ENCODE measurements at regions not wholly inside any gene's neighbourhood (a gene's known extent, or its start where the extent isn't known, plus 50 kb on each side); places are given as distances from the start of the nearest gene placed in this dataset.
"Not testable (repeated sequence)": the region's sequence is repeated elsewhere in the genome, so short reads cannot be mapped to it uniquely, and the experiment has no call there.

DNA sequence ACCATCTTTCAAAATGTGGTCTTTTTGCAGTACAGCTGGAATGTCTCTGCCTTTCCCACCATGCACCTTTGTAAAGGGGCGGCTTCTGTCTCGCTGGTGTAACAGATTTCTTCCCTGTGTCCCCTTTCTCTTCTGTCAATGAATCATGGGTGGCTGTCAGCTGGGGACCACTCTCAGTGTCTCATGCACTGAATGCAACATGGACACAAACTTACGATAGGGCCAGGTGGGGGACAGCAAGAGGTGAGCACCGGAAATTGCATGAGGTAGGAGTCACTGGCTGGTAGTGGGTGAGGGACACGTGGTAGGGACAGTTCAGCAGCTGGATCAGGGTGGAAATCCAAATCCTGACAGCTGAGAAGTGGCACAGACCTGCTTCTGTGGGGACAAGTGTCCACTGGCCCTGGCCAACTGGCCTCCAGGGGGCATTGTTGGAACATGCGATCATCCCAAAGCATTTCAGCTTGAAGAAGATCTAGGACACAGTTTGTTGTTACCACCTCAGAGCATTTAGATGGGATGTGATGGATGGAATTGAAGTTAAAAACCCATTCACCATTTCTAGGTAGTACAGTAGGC is 1383.5 kb downstream of the CDH12 start:
- intact Hi-C loops (cut with micrococcal nuclease; ENCODE audit: unreplicated experiment) = loop anchor here (2.0 kb wide), 1 partner anchor 333 kb away; no protein-coding TSS in a partner anchor
- H3K36me3 ChIP-seq (ENCODE audit: insufficient read depth, low read length, poor library complexity, severe bottlenecking); H3K9me3 ChIP-seq (ENCODE audit: low read depth, low read length, poor library complexity, severe bottlenecking); POLR2A ChIA-PET (ENCODE audit: low non-redundant PET); H3K4me1 ChIP-seq (ENCODE audit: insufficient read depth, low read length, poor library complexity, severe bottlenecking); BruUV-seq (replicated peaks); H3K4me3 ChIP-seq (ENCODE audit: low read depth, low read length, poor library complexity, severe bottlenecking); H3K27ac ChIP-seq (ENCODE audit: low read depth, low read length, poor library complexity, severe bottlenecking); CTCF ChIA-PET; H3K27me3 ChIP-seq (replicated peaks; ENCODE audit: insufficient read depth, low read depth, low read length, poor library complexity): not testable (repeated sequence)
- TF ChIP-seq, protein P1, sequence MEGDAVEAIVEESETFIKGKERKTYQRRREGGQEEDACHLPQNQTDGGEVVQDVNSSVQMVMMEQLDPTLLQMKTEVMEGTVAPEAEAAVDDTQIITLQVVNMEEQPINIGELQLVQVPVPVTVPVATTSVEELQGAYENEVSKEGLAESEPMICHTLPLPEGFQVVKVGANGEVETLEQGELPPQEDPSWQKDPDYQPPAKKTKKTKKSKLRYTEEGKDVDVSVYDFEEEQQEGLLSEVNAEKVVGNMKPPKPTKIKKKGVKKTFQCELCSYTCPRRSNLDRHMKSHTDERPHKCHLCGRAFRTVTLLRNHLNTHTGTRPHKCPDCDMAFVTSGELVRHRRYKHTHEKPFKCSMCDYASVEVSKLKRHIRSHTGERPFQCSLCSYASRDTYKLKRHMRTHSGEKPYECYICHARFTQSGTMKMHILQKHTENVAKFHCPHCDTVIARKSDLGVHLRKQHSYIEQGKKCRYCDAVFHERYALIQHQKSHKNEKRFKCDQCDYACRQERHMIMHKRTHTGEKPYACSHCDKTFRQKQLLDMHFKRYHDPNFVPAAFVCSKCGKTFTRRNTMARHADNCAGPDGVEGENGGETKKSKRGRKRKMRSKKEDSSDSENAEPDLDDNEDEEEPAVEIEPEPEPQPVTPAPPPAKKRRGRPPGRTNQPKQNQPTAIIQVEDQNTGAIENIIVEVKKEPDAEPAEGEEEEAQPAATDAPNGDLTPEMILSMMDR (conservative IDR thresholded peaks at IDR 0.05; ENCODE audit: low read depth, low read length) = peak; percentile 48; the same call in 1 of the 2 replicates
- peak; percentile 40 for DNase-seq (ENCODE audit: low spot score)

DNA sequence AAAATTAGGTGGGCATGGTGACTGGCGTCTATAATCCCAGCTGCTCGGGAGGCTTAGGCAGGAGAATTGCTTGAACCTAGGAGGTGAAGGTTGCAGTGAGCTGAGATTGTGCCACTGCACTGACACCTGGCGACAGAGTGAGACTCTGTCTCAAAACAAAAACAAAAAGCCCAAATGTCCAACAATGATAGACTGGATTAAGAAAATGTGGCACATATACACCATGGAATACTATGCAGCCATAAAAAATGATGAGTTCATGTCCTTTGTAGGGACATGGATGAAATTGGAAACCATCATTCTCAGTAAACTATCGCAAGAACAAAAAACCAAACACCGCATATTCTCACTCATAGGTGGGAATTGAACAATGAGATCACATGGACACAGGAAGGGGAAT is 1385.6 kb downstream of the CDH12 start:
- H3K4me1 ChIP-seq (ENCODE audit: insufficient read depth, low read length, poor library complexity, severe bottlenecking); intact Hi-C loops (cut with micrococcal nuclease; ENCODE audit: unreplicated experiment); H3K27me3 ChIP-seq (replicated peaks; ENCODE audit: insufficient read depth, low read depth, low read length, poor library complexity); H3K27ac ChIP-seq (ENCODE audit: low read depth, low read length, poor library complexity, severe bottlenecking); H3K36me3 ChIP-seq (ENCODE audit: insufficient read depth, low read length, poor library complexity, severe bottlenecking); DNase-seq (ENCODE audit: low spot score); H3K9me3 ChIP-seq (ENCODE audit: low read depth, low read length, poor library complexity, severe bottlenecking); H3K4me3 ChIP-seq (ENCODE audit: low read depth, low read length, poor library complexity, severe bottlenecking); POLR2A ChIA-PET (ENCODE audit: low non-redundant PET); CTCF ChIA-PET; BruUV-seq (replicated peaks): not testable (repeated sequence)

DNA sequence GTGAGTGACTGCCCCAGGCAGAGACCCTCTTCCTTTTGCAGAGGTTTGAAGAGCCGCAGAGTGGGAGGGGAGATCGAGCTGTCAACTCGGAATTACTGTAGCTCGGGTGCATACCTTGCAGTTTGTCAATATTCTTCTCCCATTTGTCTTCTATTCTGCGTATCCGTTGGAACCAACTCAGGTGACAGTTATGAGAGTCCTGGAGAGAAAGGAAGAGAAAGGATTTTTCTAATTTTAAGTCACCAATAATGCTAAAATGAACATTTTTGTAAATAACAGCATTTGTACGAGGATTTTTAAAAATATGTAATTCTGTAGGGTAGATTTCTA is 1393.4 kb downstream of the CDH12 start:
- ChIA-PET POLR2A (ENCODE audit: low non-redundant PET) (interaction anchor here (0.6 kb wide), 1 partner anchor 35 kb away, joined by 3 read pairs; no protein-coding TSS in a partner anchor), CTCF (interaction anchor here (0.7 to 0.8 kb wide), 4 partner anchors 20 to 1857 kb away, joined by 3 to 6 read pairs (median 3); no protein-coding TSS in a partner anchor)
- not testable (repeated sequence) for H3K27me3 ChIP-seq (replicated peaks; ENCODE audit: insufficient read depth, low read depth, low read length, poor library complexity); H3K4me1 ChIP-seq (ENCODE audit: insufficient read depth, low read length, poor library complexity, severe bottlenecking); DNase-seq (ENCODE audit: low spot score); BruUV-seq (replicated peaks); H3K9me3 ChIP-seq (ENCODE audit: low read depth, low read length, poor library complexity, severe bottlenecking); H3K36me3 ChIP-seq (ENCODE audit: insufficient read depth, low read length, poor library complexity, severe bottlenecking)
- peak overlapping the region; percentile 58 for H3K4me3 ChIP-seq (ENCODE audit: low read depth, low read length, poor library complexity, severe bottlenecking)
- intact Hi-C loops (cut with micrococcal nuclease; ENCODE audit: unreplicated experiment) = loop anchor here (10.0 kb wide), 1 partner anchor 485 kb away; no protein-coding TSS in a partner anchor
- H3K27ac ChIP-seq (ENCODE audit: low read depth, low read length, poor library complexity, severe bottlenecking) = peak overlapping the region; percentile 65

- no peak overlapping the region for H3K4me3 ChIP-seq (ENCODE audit: low read depth, low read length, poor library complexity, severe bottlenecking)
- intact Hi-C loops (cut with micrococcal nuclease; ENCODE audit: unreplicated experiment) = loop anchor here (10.0 kb wide), 1 partner anchor 478 kb away; no protein-coding TSS in a partner anchor
- no peaks in the 10 kb centered on the region for H3K36me3 ChIP-seq (ENCODE audit: insufficient read depth, low read length, poor library complexity, severe bottlenecking)
- H3K27ac ChIP-seq (ENCODE audit: low read depth, low read length, poor library complexity, severe bottlenecking) = no peak overlapping the region
- CTCF ChIA-PET = no interaction called here
- TF ChIP-seq, protein P1 (conservative IDR thresholded peaks at IDR 0.05; ENCODE audit: low read depth, low read length) = no peak
- TF ChIP-seq EZH2 (IDR thresholded peaks at IDR 0.05; ENCODE audit: borderline replicate concordance, low read depth, low read length, poor library complexity, severe bottlenecking) = no peak
- POLR2A ChIA-PET (ENCODE audit: low non-redundant PET) = no interaction called here
- peak; percentile 37 for DNase-seq (ENCODE audit: low spot score)
- H3K9me3 ChIP-seq (ENCODE audit: low read depth, low read length, poor library complexity, severe bottlenecking) = no peaks in the 10 kb centered on the region
- no peaks in the 10 kb centered on the region for H3K4me1 ChIP-seq (ENCODE audit: insufficient read depth, low read length, poor library complexity, severe bottlenecking)
- BruUV-seq (replicated peaks) = no TSS peak
- no peaks in the 10 kb centered on the region for H3K27me3 ChIP-seq (replicated peaks; ENCODE audit: insufficient read depth, low read depth, low read length, poor library complexity)
Measured at GRCh38 chr5:21452449-21452848, 1400.7 kb downstream of the CDH12 start.

Data from A673 (cell line).